ENCODE measurements at regions not wholly inside any gene's neighbourhood (a gene's known extent, or its start where the extent isn't known, plus 50 kb on each side); places are given as distances from the start of the nearest gene placed in this dataset.

DNA sequence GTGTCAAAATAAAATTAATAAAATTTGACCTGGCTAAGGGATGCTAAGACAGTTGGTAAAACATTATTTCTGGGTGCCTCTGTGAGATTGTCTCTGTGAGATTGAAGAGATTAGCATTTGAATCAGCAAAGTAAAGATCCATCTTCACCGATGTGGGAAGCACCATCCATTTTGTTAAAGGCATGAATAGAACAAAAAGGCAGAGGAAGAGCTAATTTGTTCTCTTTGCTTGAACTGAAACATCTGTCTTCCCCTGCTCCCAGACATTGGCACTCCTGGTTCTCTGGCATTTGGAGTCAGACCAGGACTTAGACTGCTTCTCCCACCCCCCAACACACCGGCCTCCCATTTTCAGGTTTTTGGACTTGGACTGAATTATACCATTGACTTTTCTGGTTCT lies 603.8 kb upstream of the LINC00305 start:
- Histone ChIP-seq H3K4me1 (ENCODE audit: control insufficient read depth, low read length) (no peaks in the 10 kb centered on the region), H3K36me3 (ENCODE audit: control insufficient read depth, low read length) (no peaks in the 10 kb centered on the region), H3K27ac (ENCODE audit: low read depth, low read length) (no peak overlapping the region), H3K9me2 (replicated peaks; ENCODE audit: control insufficient read depth, low read length) (no peaks in the 10 kb centered on the region), H3K9me3 (ENCODE audit: control insufficient read depth, insufficient read depth, low read length) (no peaks in the 10 kb centered on the region; the same call in 1 of the 2 replicates), H3K4me2 (ENCODE audit: low read length) (no peak overlapping the region), H3K4me3 (ENCODE audit: low read length) (no peak overlapping the region), H3K27me3 (ENCODE audit: control insufficient read depth, low read length) (no peaks in the 10 kb centered on the region), H3K79me2 (ENCODE audit: control insufficient read depth, low read length) (no peaks in the 10 kb centered on the region), H4K20me1 (ENCODE audit: control insufficient read depth, insufficient read depth, low read depth, low read length) (no peaks in the 10 kb centered on the region), H3F3A (ENCODE audit: control insufficient read depth, insufficient read depth) (no peaks in the 10 kb centered on the region)
- no peak for TF ChIP-seq EZH2phosphoT487 (IDR thresholded peaks at IDR 0.05; ENCODE audit: borderline replicate concordance, low read length)
- TF ChIP-seq, protein P1, sequence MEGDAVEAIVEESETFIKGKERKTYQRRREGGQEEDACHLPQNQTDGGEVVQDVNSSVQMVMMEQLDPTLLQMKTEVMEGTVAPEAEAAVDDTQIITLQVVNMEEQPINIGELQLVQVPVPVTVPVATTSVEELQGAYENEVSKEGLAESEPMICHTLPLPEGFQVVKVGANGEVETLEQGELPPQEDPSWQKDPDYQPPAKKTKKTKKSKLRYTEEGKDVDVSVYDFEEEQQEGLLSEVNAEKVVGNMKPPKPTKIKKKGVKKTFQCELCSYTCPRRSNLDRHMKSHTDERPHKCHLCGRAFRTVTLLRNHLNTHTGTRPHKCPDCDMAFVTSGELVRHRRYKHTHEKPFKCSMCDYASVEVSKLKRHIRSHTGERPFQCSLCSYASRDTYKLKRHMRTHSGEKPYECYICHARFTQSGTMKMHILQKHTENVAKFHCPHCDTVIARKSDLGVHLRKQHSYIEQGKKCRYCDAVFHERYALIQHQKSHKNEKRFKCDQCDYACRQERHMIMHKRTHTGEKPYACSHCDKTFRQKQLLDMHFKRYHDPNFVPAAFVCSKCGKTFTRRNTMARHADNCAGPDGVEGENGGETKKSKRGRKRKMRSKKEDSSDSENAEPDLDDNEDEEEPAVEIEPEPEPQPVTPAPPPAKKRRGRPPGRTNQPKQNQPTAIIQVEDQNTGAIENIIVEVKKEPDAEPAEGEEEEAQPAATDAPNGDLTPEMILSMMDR (IDR thresholded peaks at IDR 0.05; ENCODE audit: low read depth, low read length, poor library complexity, severe bottlenecking), result no peak

DNA sequence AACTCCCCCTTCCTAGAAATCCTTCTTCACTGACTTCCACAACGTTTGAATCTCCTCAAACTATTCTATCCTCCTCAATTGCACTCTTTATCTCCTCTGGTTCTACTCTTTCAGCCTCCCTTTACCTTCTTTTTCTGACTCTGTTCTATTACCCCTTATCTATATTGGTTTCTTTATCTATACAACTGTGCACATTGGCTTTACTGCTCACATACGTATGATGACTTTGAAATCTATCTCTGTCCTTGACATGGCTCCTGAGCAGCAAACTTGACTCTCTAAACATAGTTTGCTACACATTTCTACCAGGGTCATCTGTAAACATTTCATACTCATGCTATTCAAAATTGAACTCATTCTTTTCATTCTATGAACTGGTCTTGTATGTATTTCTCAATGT lies 601.0 kb upstream of the LINC00305 start:
- Histone ChIP-seq H3K9me3 (ENCODE audit: control insufficient read depth, insufficient read depth, low read length) (no peaks in the 10 kb centered on the region), H4K20me1 (ENCODE audit: control insufficient read depth, insufficient read depth, low read depth, low read length) (no peaks in the 10 kb centered on the region), H3K27ac (ENCODE audit: low read depth, low read length) (no peak overlapping the region), H3K4me2 (ENCODE audit: low read length) (no peak overlapping the region), H3K4me1 (ENCODE audit: control insufficient read depth, low read length) (no peaks in the 10 kb centered on the region), H3K4me3 (ENCODE audit: low read length) (no peak overlapping the region), H3K27me3 (ENCODE audit: control insufficient read depth, low read length) (no peaks in the 10 kb centered on the region), H3K36me3 (ENCODE audit: control insufficient read depth, low read length) (no peaks in the 10 kb centered on the region), H3K79me2 (ENCODE audit: control insufficient read depth, low read length) (no peaks in the 10 kb centered on the region), H3K9me2 (replicated peaks; ENCODE audit: control insufficient read depth, low read length) (no peaks in the 10 kb centered on the region), H3F3A (ENCODE audit: control insufficient read depth, insufficient read depth) (no peaks in the 10 kb centered on the region)
- TF ChIP-seq, protein P1 (IDR thresholded peaks at IDR 0.05; ENCODE audit: low read depth, low read length, poor library complexity, severe bottlenecking), result no peak
- TF ChIP-seq EZH2phosphoT487 (IDR thresholded peaks at IDR 0.05; ENCODE audit: borderline replicate concordance, low read length), result no peak

DNA sequence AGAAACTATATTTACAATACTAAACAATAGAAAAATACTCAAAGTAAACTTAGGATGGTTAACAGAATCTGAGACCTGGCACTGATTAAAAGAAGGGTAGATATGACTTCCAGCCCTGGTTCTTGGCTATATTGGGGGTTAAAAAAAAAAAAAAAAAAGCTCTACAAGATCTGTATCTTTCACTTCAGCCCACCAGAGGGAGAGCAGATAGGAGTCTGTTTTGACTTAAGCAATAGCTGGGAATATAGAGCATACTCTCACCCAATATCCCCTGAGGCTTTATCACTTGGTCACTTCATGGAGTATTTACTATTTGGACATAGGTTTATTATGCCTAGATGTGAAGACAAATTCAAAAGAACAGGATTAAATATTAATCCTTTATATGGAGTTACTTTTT lies 598.9 kb upstream of the LINC00305 start:
- H3K79me2 ChIP-seq (ENCODE audit: control insufficient read depth, low read length), result no peaks in the 10 kb centered on the region
- no peak overlapping the region for H3K4me2 ChIP-seq (ENCODE audit: low read length)
- H3K4me3 ChIP-seq (ENCODE audit: low read length), result no peak overlapping the region
- H3K27me3 ChIP-seq (ENCODE audit: control insufficient read depth, low read length), result no peaks in the 10 kb centered on the region
- no peaks in the 10 kb centered on the region for H3K36me3 ChIP-seq (ENCODE audit: control insufficient read depth, low read length)
- no peaks in the 10 kb centered on the region for H4K20me1 ChIP-seq (ENCODE audit: control insufficient read depth, insufficient read depth, low read depth, low read length)
- H3F3A ChIP-seq (ENCODE audit: control insufficient read depth, insufficient read depth), result no peaks in the 10 kb centered on the region
- TF ChIP-seq, protein P1 (IDR thresholded peaks at IDR 0.05; ENCODE audit: low read depth, low read length, poor library complexity, severe bottlenecking), result no peak
- no peak for TF ChIP-seq EZH2phosphoT487 (IDR thresholded peaks at IDR 0.05; ENCODE audit: borderline replicate concordance, low read length)
- no peak overlapping the region for H3K27ac ChIP-seq (ENCODE audit: low read depth, low read length)
- H3K9me2 ChIP-seq (replicated peaks; ENCODE audit: control insufficient read depth, low read length), result no peaks in the 10 kb centered on the region
- no peaks in the 10 kb centered on the region for H3K4me1 ChIP-seq (ENCODE audit: control insufficient read depth, low read length)
- no peaks in the 10 kb centered on the region for H3K9me3 ChIP-seq (ENCODE audit: control insufficient read depth, insufficient read depth, low read length)

DNA sequence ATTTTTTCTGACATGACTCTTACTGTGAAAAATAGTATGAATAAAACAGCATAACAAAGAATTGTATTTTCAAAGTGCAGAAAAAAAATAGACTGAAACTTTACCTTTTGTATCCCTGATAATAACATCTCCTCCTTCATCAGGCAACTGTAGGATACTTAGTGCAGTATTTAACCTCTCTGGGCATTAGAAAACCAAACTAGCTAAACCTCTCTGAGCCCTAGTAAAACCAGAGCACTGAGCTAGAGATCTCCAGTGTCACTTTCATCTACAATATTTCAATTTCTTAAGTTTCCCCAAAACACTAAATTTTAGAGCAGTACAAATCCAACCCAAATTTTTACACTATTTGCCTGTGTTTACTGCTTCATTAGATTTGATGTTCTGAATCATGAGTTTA lies 594.0 kb upstream of the LINC00305 start:
- no peaks in the 10 kb centered on the region for H3F3A ChIP-seq (ENCODE audit: control insufficient read depth, insufficient read depth)
- H3K9me3 ChIP-seq (ENCODE audit: control insufficient read depth, insufficient read depth, low read length), result no peaks in the 10 kb centered on the region
- H3K9me2 ChIP-seq (replicated peaks; ENCODE audit: control insufficient read depth, low read length), result no peaks in the 10 kb centered on the region
- no peaks in the 10 kb centered on the region for H3K79me2 ChIP-seq (ENCODE audit: control insufficient read depth, low read length)
- no peaks in the 10 kb centered on the region for H3K4me1 ChIP-seq (ENCODE audit: control insufficient read depth, low read length)
- no peak overlapping the region for H3K4me2 ChIP-seq (ENCODE audit: low read length)
- no peak for TF ChIP-seq EZH2phosphoT487 (IDR thresholded peaks at IDR 0.05; ENCODE audit: borderline replicate concordance, low read length)
- TF ChIP-seq, protein P1 (IDR thresholded peaks at IDR 0.05; ENCODE audit: low read depth, low read length, poor library complexity, severe bottlenecking), result no peak
- no peaks in the 10 kb centered on the region for H3K27me3 ChIP-seq (ENCODE audit: control insufficient read depth, low read length)
- H4K20me1 ChIP-seq (ENCODE audit: control insufficient read depth, insufficient read depth, low read depth, low read length), result no peaks in the 10 kb centered on the region
- no peak overlapping the region for H3K4me3 ChIP-seq (ENCODE audit: low read length)
- H3K36me3 ChIP-seq (ENCODE audit: control insufficient read depth, low read length), result no peaks in the 10 kb centered on the region
- H3K27ac ChIP-seq (ENCODE audit: low read depth, low read length), result no peak overlapping the region
